Middle frontal gyrus (tissue), 1 donor: ENCODE measurements at regions not wholly inside any gene's neighbourhood (a gene's known extent, or its start where the extent isn't known, plus 50 kb on each side); places are given as distances from the start of the nearest gene placed in this dataset.

ENCODE experiments used
- DNase-seq: peaks from one replicate; pipeline ENCODE4 v3.0.0-alpha.2; 2015; ENCODE audit warnings: low spot score; ENCODE audit errors: extremely low spot score

DNA sequence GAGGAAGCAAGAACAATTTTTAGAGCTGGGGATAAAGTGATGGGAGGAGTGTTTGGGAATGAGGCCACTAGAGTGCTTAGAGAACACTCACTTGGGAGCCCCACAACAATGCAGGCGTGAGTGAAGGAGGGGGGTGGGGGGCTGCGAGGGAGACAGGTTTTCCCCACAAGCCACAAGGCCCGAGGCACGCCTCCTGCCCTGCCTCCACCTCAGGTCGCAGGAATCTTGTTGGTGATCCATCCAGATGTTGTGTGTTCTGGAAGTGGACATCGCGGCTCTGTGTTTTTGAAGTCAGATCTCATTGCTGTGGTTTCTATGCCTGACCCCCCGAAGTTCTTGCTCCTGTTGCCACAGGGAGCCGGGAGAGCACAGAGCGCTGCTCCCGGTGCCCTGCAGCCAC is 178.0 kb upstream of the BMPER start:
- DNase-seq: no peak

- DNase-seq: no peak
Measured at GRCh38 chr7:33728873-33729551, 176.3 kb upstream of the BMPER start.

DNA sequence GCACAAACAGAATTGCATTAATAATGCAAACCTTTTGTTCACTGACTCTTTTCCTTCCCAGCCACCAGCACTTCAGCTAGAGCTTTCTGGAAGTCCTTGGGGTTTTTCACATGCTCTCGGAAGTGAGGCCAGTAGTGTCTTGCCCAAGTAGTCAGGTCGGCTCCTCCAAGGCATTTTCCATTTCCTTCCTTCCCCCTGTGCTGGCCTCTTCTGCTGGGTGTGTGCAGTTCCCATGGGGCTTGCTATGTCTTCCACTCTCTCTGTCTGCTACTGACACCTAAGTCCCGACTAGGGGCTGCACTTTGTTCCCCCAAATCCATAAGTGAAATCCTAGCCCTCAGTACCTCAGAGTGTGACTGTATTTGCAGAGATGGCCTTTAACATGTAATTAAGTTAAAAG is 175.6 kb upstream of the BMPER start:
- DNase-seq: no peak

DNA sequence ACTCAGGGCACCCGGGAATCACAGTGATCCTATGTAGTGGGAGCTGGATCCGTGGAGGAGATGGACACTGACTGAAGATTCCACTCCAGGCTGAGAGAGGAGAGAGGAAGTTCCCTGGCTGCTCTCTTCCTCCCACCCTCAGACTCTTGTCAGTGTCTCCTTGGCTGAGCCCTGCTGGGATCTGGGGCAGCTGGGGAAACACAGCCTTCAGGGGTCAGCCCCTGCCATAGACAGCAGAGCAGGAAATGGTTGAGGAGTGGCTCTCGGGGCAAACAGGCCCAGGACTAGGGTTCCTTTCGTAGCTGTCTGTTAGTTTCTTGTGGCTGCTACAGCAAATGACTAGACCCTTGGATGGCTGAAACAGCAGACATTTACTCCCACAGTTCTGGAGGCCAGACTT is 174.4 kb upstream of the BMPER start:
- no peak for DNase-seq

GRCh38 chr7:33731912-33732311 is 173.4 kb upstream of the BMPER start:
- DNase-seq: no peak

GRCh38 chr7:33732462-33732861 is 172.9 kb upstream of the BMPER start:
- DNase-seq: no peak

GRCh38 chr7:33733870-33734650 is 171.3 kb upstream of the BMPER start:
- no peak for DNase-seq

DNA sequence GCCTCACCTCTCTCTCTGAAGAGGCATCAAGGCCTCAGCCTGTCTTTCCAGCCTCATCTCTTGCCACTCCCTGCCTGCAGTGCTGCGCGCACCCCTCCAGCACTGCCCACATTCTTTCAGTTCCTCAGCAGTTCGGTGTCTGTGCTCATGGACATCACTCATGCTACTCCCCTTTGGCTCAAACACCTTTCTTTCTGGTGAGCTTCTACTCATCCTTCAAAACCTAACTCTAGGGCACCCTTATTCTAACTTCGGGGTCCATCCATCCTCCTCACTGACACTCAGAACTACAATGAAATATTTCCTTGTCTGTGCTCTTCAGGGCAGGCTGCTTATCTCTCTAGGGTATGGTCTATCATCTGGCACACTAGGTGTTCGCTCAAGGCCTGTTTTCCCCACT is 169.9 kb upstream of the BMPER start:
- no peak for DNase-seq

DNA sequence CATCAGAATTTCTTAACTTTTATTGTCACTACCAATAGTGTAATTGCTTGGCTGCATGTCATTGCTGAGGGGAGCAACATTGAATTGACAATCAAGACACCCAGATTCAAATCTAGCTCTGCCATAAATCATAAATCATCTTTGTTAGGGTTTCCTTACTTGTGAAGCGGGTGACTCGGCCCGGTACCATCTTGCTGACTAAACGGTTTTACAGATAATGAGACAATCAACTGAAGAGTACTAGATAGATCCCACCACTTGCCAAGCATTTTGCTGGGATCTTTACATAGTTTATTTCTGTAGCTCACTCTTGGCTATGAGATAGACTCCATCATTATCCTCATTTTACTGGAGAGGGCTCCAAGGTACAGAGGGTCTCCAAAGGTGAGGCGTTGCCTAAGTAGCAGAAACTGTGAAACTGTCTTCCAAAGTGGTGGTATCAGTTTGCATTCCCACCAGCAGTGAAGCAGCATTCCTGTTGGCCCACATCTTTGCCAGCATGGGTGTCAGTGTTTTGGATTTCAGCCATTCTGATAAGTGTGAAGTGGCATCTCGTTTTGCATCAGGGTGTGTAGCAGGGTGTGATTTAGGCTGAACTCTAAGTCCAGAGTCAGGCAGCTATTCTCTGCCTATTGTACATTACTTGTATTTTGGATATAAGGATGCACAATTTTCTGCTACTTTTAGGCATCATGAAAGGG is 168.7 kb upstream of the BMPER start:
- DNase-seq: no peak

DNA sequence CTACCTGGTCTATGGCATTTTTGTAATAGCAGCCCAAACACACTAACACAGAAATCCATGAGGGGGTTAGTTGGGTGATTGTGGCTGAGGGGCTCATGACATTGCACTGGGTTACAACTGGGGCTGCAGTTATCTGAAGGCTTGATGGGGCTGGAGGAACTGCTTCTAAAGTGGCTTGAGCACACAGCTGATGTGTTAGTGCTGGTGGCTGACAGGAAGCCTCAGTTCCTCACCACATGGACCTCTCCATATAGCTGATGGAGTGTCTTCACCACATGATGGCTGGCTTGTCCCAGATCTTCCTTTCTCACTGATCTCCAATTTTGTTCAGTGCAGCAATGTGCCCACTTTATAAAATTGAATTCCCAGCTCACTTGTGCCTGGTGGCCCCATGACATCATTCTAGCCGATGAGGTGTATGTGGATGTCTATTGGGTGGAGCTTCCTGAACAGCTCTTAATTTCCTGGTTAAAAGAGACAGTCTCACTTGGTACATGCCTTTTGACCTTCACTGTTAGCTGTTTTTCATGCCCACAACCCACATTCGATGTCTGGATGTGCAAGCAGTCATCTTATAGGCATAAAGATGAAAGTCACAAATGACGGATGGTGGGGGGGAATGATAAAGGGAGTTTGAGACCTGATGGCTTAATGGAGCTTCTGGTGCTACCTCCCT is 166.9 kb upstream of the BMPER start:
- no peak for DNase-seq

DNA sequence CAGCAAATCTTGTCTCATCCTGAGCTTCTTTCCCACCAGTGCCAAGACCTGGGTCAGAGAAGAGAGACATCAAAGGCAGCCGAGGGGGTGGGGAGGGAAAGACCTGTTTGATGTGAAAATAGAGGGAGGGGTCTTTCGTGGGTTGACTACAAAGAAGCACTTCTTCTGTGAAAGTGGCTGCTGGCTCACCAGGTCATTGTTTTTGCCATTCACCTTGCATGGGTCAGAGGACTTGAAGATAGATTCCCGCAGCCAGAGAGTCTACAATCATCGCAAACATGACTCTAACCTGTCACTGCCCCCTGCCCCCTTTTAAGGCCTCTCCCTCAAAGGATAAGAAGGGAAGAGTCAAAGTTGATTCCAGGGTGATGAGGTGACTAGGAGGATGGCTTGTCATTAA is 166.1 kb upstream of the BMPER start:
- DNase-seq: no peak

- no peak for DNase-seq
Measured at GRCh38 chr7:33742521-33742920, 162.8 kb upstream of the BMPER start.

GRCh38 chr7:33742999-33743587 is 162.2 kb upstream of the BMPER start:
- DNase-seq: no peak

GRCh38 chr7:33743594-33743993 is 161.7 kb upstream of the BMPER start:
- no peak for DNase-seq

GRCh38 chr7:33744293-33745075 is 160.9 kb upstream of the BMPER start:
- DNase-seq: no peak

DNA sequence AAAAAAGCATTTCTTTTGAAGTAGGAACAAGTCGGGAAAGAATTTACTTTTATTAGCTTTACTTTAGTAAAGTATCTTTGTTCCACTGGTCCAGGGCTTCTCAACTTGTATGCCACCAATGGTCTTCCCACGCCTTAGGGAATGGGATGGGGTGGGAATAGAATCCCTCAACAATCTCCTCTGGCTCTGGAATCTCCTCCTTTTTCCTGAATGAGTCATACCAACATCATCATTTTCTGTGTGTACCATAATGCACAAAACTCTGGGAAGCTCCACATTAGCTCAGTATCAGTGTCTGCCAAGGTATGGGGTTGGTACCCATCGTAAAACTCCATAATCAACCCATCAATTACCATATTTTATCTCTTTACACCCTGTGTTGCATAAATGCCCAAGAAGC is 159.4 kb upstream of the BMPER start:
- DNase-seq: no peak

GRCh38 chr7:33748793-33749192 is 156.5 kb upstream of the BMPER start:
- no peak for DNase-seq

DNA sequence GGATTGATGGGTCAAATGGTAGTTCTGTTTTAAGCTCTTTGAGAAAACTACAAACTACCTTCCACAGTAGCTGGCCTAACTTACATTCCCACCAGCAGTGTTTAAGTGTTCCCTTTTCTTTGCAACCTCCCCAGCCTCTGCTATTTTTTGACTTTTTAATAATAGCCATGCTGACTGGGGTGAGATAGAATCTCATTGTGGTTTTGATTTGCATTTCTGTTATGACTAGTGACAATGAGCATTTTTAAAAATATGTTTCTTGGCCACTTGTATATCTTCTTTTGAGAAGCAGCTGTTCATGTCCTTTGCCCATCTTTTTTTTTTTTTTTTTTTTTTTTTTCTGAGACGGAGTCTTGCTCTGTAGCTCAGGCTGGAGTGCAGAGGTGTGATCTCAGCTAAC is 155.2 kb upstream of the BMPER start:
- no peak for DNase-seq

GRCh38 chr7:33751443-33751842 is 153.9 kb upstream of the BMPER start:
- no peak for DNase-seq

DNA sequence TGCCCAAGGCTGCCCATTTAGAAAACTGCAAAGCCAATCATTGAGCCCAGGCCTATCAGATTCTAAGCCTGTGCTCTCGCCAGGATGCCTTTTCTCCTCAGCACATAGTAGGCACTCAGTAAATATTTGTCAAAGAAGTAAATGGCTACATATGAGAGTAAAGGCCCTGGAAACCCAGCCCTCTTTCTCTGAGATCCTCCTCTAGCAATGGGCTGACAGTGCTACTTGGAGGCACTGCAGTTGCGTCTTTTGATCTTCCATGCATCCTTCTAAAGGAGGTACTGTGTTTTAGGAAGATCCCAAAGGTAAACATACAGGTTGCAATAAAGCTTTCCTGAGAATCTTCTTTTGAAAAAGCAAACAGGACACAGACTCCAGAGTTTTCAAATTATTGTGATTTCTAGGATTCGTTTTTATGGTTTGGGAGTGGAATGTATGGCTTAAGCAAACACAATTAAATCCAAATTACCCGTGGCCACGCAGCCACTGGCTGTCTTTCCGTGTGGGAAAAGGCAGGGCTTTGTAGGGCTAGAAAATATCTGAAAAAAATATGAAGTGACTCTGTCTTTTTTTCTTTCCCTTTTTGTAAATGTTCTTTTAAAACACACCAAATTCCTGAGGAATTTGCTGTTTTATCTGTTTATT is 151.3 kb upstream of the BMPER start:
- DNase-seq: no peak
